HepG2 (cell line): ENCODE measurements at regions not wholly inside any gene's neighbourhood (a gene's known extent, or its start where the extent isn't known, plus 50 kb on each side); places are given as distances from the start of the nearest gene placed in this dataset.

Source experiments
- ATAC-seq: fragments of 200-7000 bp; cut with Tn5 transposase; 3 replicates; pipeline ENCODE4 v1.9.1; 2020; ENCODE audit warnings: mild to moderate bottlenecking, moderate library complexity
- BruUV-seq: library from RNA; stranded (reverse); fragments of 400-500 nt; replicated peaks from 2 replicates; lab custom pipeline; 2021; lab: Mats Ljungman, UMichigan
- CTCF ChIA-PET: fragments of 300-600 bp; formaldehyde crosslinking; extraction: SDS; loops from one replicate; lab custom pipeline; 2021; ENCODE audit warnings: low total read pairs, inconsistent platforms, low intra/inter-chr PET ratio; lab: Yijun Ruan, JAX
- POLR2A ChIA-PET: fragments of 350-600 bp; sonication (Branson Sonifier 250); formaldehyde crosslinking; loops from one replicate; lab custom pipeline; 2020; ENCODE audit warnings: antibody characterized with exemption, inconsistent platforms; lab: Yijun Ruan, JAX
- DNase-seq: peaks from one replicate; pipeline ENCODE4 v3.0.0-alpha.2; 2015; ENCODE audit warnings: low spot score
- FAIRE-seq: peaks from 3 replicates; lab custom pipeline; 2011; peaks lifted over from hg19 to GRCh38; lab: Jason Lieb, UNC
- H2AFZ ChIP-seq: one replicate; pipeline ENCODE4 v1.6.1; 2011; ENCODE audit warnings: low read length, inconsistent platforms
- H3K27ac ChIP-seq: fragments of 300-600 bp; 3 replicates; pipeline ENCODE4 v1.8.0; 2011; ENCODE audit warnings: mixed run types, mild to moderate bottlenecking, mixed read lengths, low read length, inconsistent platforms; ENCODE audit not compliant: insufficient read depth; ENCODE audit errors: extremely low read length
- H3K27me3 ChIP-seq, 2 experiments: fragments of 200-600 bp in 1 of 2; 2 replicates in 1 of 2; 3 replicates in 1 of 2; pipeline versions ENCODE4 v1.6.0 to v1.8.0; 2011; ENCODE audit warnings: low read length in 2 of 2, mild to moderate bottlenecking in 2 of 2, moderate library complexity in 2 of 2, inconsistent platforms in 1 of 2; ENCODE audit not compliant: insufficient read depth in 2 of 2, control insufficient read depth in 1 of 2
- H3K36me3 ChIP-seq, 2 experiments: fragments of 200-600 bp in 1 of 2; replicated peaks in 1 of 2; 2 replicates in 1 of 2; 3 replicates in 1 of 2; pipeline versions ENCODE4 v1.5.1 to v1.8.0; 2011; ENCODE audit warnings: low read length in 2 of 2, inconsistent platforms in 1 of 2; ENCODE audit not compliant: insufficient read depth in 2 of 2, control insufficient read depth in 1 of 2
- H3K4me1 ChIP-seq: 2 replicates; pipeline ENCODE4 v1.5.1; 2012; ENCODE audit warnings: low read length, inconsistent platforms; ENCODE audit not compliant: insufficient read depth
- H3K4me2 ChIP-seq: 2 replicates; pipeline ENCODE4 v1.6.0; 2011; ENCODE audit warnings: low read depth, low read length, inconsistent platforms
- H3K4me3 ChIP-seq, 3 experiments: fragments of 200-600 bp in 1 of 3; sonication (generic), shearing (Covaris generic) in 1 of 3; replicated peaks in 1 of 3; 2 replicates each; pipeline ENCODE4 v1.5.1; 2011 to 2016; ENCODE audit warnings: low read length in 3 of 3, inconsistent platforms in 2 of 3, low read depth in 2 of 3, mild to moderate bottlenecking in 2 of 3, control low read depth in 1 of 3, mixed read lengths in 1 of 3; ENCODE audit not compliant: insufficient read depth in 1 of 3
- H3K79me2 ChIP-seq: one replicate; pipeline ENCODE4 v1.6.1; 2011; ENCODE audit warnings: low read length, inconsistent platforms; ENCODE audit not compliant: insufficient read depth
- H3K9ac ChIP-seq: 2 replicates; pipeline ENCODE4 v1.6.0; 2011; ENCODE audit warnings: mild to moderate bottlenecking, low read depth, low read length, inconsistent platforms; ENCODE audit not compliant: insufficient read depth
- H3K9me3 ChIP-seq: 2 replicates; pipeline ENCODE4 v1.5.1; 2012; ENCODE audit warnings: mild to moderate bottlenecking, low read length
- H4K20me1 ChIP-seq: 2 replicates; pipeline ENCODE4 v1.6.0; 2011; ENCODE audit warnings: inconsistent platforms, mild to moderate bottlenecking, low read length, moderate library complexity; ENCODE audit not compliant: insufficient read depth
- CAMTA2 ChIP-seq: sonication (generic); formaldehyde crosslinking; IDR thresholded peaks from 2 replicates; pipeline ENCODE4 v1.4.0; 2020; ENCODE audit warnings: mild to moderate bottlenecking, missing genetic modification reagents, borderline replicate concordance
- GPN1 ChIP-seq: sonication (generic); formaldehyde crosslinking; IDR thresholded peaks from 2 replicates; pipeline ENCODE4 v1.5.1; 2020; ENCODE audit warnings: missing genetic modification reagents, borderline replicate concordance
- HNRNPL ChIP-seq: fragments of 200-400 bp; formaldehyde crosslinking; IDR thresholded peaks from 2 replicates; pipeline ENCODE4 v1.6.1; 2017; ENCODE audit warnings: mild to moderate bottlenecking, low read depth, low read length
- KAT2B ChIP-seq: fragments of 150-350 bp; IDR thresholded peaks from 2 replicates; pipeline ENCODE4 v1.6.1; 2014; ENCODE audit warnings: low read depth, low read length, borderline replicate concordance
- KDM2A ChIP-seq: sonication (generic); formaldehyde crosslinking; IDR thresholded peaks from 2 replicates; pipeline ENCODE4 v1.4.0; 2020; ENCODE audit warnings: low read depth, missing genetic modification reagents, borderline replicate concordance
- NFIC ChIP-seq: IDR thresholded peaks from 2 replicates; pipeline ENCODE4 v1.6.1; 2012; ENCODE audit warnings: mild to moderate bottlenecking, low read length, inconsistent platforms
- NRL ChIP-seq: sonication (generic); formaldehyde crosslinking; IDR thresholded peaks from 2 replicates; pipeline ENCODE4 v1.5.0; 2020; ENCODE audit warnings: missing genetic modification reagents, mild to moderate bottlenecking, moderate library complexity, borderline replicate concordance
- SIN3B ChIP-seq: fragments of 150-350 bp; IDR thresholded peaks from 2 replicates; pipeline ENCODE4 v1.6.1; 2014; ENCODE audit warnings: low read length
- SIX4 ChIP-seq: sonication (generic); formaldehyde crosslinking; IDR thresholded peaks from 2 replicates; pipeline ENCODE4 v1.4.0; 2020; ENCODE audit warnings: missing genetic modification reagents
- SMAD1 ChIP-seq: sonication (generic); formaldehyde crosslinking; IDR thresholded peaks from 2 replicates; pipeline ENCODE4 v1.4.0; 2020; ENCODE audit warnings: missing genetic modification reagents, low read depth, mild to moderate bottlenecking, borderline replicate concordance
- SMYD3 ChIP-seq: sonication (generic); formaldehyde crosslinking; IDR thresholded peaks from 2 replicates; pipeline ENCODE4 v1.8.1; 2023; ENCODE audit warnings: mild to moderate bottlenecking, missing genetic modification reagents
- SNRNP70 ChIP-seq: fragments of 200-400 bp; formaldehyde crosslinking; IDR thresholded peaks from 2 replicates; pipeline ENCODE4 v1.6.1; 2017; ENCODE audit warnings: mild to moderate bottlenecking, low read depth, low read length, moderate library complexity
- U2AF1 ChIP-seq: fragments of 200-400 bp; formaldehyde crosslinking; optimal IDR thresholded peaks from 2 replicates; pipeline ENCODE3; 2017; ENCODE audit warnings: mild to moderate bottlenecking, low read depth, low read length
- ZNF251 ChIP-seq: sonication (generic); formaldehyde crosslinking; IDR thresholded peaks from 2 replicates; pipeline ENCODE4 v1.9.0; 2021; ENCODE audit warnings: mild to moderate bottlenecking, missing genetic modification reagents
- ZNF337 ChIP-seq: sonication (generic); formaldehyde crosslinking; IDR thresholded peaks from 2 replicates; pipeline ENCODE4 v1.5.1; 2020; ENCODE audit warnings: missing genetic modification reagents, low read depth, mild to moderate bottlenecking, borderline replicate concordance
- ZNF552 ChIP-seq: sonication (generic); formaldehyde crosslinking; IDR thresholded peaks from 2 replicates; pipeline ENCODE4 v1.9.0; 2022; ENCODE audit warnings: missing genetic modification reagents, mild to moderate bottlenecking, borderline replicate concordance
- ZSCAN12 ChIP-seq: sonication (generic); formaldehyde crosslinking; IDR thresholded peaks from 2 replicates; pipeline ENCODE4 v1.9.0; 2021; ENCODE audit warnings: mild to moderate bottlenecking, missing genetic modification reagents
- WGBS: methylation state at CpG from one replicate; pipeline ENCODE4 v1.1.6; 2017; ENCODE audit warnings: low lambda C conversion rate; 5-methylcytosine and 5-hydroxymethylcytosine counted together
- in situ Hi-C: cut with HindIII; loops from 2 replicates; pipeline ENCODE4 v1.10.0; 2017; ENCODE audit warnings: low pct_unique_long_range_greater_than_20kb; ENCODE audit not compliant: extremely low pct_ligation_motif_present
- intact Hi-C: fragments of 100-400 bp; cut with micrococcal nuclease; formaldehyde crosslinking; loops from one replicate; pipeline ENCODE4 v1.10.0; 2022; ENCODE audit not compliant: unreplicated experiment
- TF ChIP-seq, protein P1 (sequence below): sonication (generic); formaldehyde crosslinking; IDR thresholded peaks from 2 replicates; pipeline ENCODE4 v1.5.0; 2020; ENCODE audit warnings: missing genetic modification reagents
- TF ChIP-seq, protein P2 (sequence below): sonication (generic); formaldehyde crosslinking; IDR thresholded peaks from 2 replicates; pipeline ENCODE4 v1.5.1; 2020; ENCODE audit warnings: mild to moderate bottlenecking, missing genetic modification reagents, moderate library complexity

DNA sequence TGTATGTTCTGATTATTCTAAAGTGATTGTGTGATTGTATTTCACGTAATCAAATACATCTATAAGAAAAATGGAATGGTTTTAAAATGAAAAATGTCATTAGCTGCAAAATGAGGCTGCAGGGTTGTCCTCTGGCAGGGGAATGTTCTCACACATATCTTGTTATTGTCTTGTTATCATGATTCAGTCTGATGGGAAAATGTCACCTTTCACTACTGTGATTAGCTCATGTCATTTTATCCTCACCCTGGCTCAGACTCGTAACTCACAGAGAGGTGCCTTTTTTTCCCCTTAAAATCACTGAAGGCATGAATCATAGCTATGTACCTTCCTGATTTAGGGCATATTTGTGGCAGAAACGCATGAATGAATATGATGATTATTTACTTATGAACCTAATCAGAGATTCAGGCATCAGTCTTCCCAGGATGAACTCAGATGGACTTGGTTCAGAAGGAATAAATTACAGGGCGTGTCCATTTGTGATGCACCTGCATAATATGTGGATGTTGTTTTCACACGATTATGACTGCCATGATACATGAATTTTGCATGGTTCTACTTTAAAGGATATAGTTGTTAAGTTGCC, 1339.2 kb downstream of the AACS start:
- H3K9ac ChIP-seq: no peak overlapping the region
- H3K27me3 ChIP-seq: no peaks in the 10 kb centered on the region
- H3K4me1 ChIP-seq: no peaks in the 10 kb centered on the region
- H4K20me1 ChIP-seq: no peaks in the 10 kb centered on the region
- H3K9me3 ChIP-seq: peaks cover 95% of the 10 kb centered on the region
- in situ Hi-C loops (no loop called here), intact Hi-C loops (no loop called here)
- ChIA-PET CTCF (no interaction called here), POLR2A (no interaction called here)
- ATAC-seq (no peak), DNase-seq (no peak), FAIRE-seq (no peak)
- no peak overlapping the region for H3K4me3 ChIP-seq
- H3K36me3 ChIP-seq: no peaks in the 10 kb centered on the region
- 4% methylated on average over 5 of the region's 5 CpGs for WGBS
- H2AFZ ChIP-seq: no peak overlapping the region
- H3K27ac ChIP-seq: no peak overlapping the region
- no peak for TF ChIP-seq GPN1
- TF ChIP-seq, protein P1, sequence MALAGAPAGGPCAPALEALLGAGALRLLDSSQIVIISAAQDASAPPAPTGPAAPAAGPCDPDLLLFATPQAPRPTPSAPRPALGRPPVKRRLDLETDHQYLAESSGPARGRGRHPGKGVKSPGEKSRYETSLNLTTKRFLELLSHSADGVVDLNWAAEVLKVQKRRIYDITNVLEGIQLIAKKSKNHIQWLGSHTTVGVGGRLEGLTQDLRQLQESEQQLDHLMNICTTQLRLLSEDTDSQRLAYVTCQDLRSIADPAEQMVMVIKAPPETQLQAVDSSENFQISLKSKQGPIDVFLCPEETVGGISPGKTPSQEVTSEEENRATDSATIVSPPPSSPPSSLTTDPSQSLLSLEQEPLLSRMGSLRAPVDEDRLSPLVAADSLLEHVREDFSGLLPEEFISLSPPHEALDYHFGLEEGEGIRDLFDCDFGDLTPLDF (CRISPR knock-in tag): no peak
- TF ChIP-seq ZSCAN12 (CRISPR knock-in tag): no peak
- TF ChIP-seq KDM2A: no peak
- TF ChIP-seq SIN3B: no peak
- TF ChIP-seq NRL: no peak
- TF ChIP-seq NFIC: no peak
- TF ChIP-seq KAT2B: no peak
- TF ChIP-seq ZNF337 (CRISPR knock-in tag): no peak
- no peak for TF ChIP-seq CAMTA2 (CRISPR knock-in tag)
- no peak for TF ChIP-seq ZNF251 (CRISPR knock-in tag)
- TF ChIP-seq HNRNPL: no peak
- TF ChIP-seq SNRNP70: no peak
- TF ChIP-seq, protein P2, sequence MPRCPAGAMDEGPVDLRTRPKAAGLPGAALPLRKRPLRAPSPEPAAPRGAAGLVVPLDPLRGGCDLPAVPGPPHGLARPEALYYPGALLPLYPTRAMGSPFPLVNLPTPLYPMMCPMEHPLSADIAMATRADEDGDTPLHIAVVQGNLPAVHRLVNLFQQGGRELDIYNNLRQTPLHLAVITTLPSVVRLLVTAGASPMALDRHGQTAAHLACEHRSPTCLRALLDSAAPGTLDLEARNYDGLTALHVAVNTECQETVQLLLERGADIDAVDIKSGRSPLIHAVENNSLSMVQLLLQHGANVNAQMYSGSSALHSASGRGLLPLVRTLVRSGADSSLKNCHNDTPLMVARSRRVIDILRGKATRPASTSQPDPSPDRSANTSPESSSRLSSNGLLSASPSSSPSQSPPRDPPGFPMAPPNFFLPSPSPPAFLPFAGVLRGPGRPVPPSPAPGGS (CRISPR knock-in tag): no peak
- TF ChIP-seq SMAD1 (CRISPR knock-in tag): no peak
- no peak for TF ChIP-seq SIX4 (CRISPR knock-in tag)
- no peak for TF ChIP-seq SMYD3 (CRISPR knock-in tag)
- no peak for TF ChIP-seq ZNF552 (CRISPR knock-in tag)
- no peak for TF ChIP-seq U2AF1
- H3K4me2 ChIP-seq: no peak overlapping the region
- no peaks in the 10 kb centered on the region for H3K79me2 ChIP-seq
- no TSS peak for BruUV-seq
